ENCODE measurements at regions not wholly inside any gene's neighbourhood (a gene's known extent, or its start where the extent isn't known, plus 50 kb on each side); places are given as distances from the start of the nearest gene placed in this dataset.
A peak's percentile ranks its signal among the peaks of the same experiment; 100 is the strongest.

GRCh38 chr2:237016121-237016915 lies 69.4 kb upstream of the COPS8 start:
- DNase-seq = no peak

- DNase-seq = no peak
Measured at GRCh38 chr2:237020090-237020489, 65.6 kb upstream of the COPS8 start.

- no peak for DNase-seq
Measured at GRCh38 chr2:237022533-237022932, 63.2 kb upstream of the COPS8 start.

- DNase-seq = no peak
Measured at GRCh38 chr2:237024255-237024654, 61.4 kb upstream of the COPS8 start.

- DNase-seq = no peak
Measured at GRCh38 chr2:237025090-237025865, 60.4 kb upstream of the COPS8 start.

GRCh38 chr2:237026981-237027711 lies 58.5 kb upstream of the COPS8 start:
- DNase-seq = peak; percentile 61

GRCh38 chr2:237027712-237028029 lies 58.0 kb upstream of the COPS8 start:
- DNase-seq = no peak

GRCh38 chr2:237030382-237030781 lies 55.3 kb upstream of the COPS8 start:
- DNase-seq = no peak

GRCh38 chr2:237033536-237034060 lies 52.1 kb upstream of the COPS8 start:
- no peak for DNase-seq

- no peak for DNase-seq
Measured at GRCh38 chr2:237035781-237036475, 49.8 kb upstream of the COPS8 start.

Measured in NCI-H1105 treated with DMSO at 0.1 percent for 48 hours (cell line).